H9 (cell line): ENCODE measurements at regions not wholly inside any gene's neighbourhood (a gene's known extent, or its start where the extent isn't known, plus 50 kb on each side); places are given as distances from the start of the nearest gene placed in this dataset.

Source experiments
- DNase-seq: peaks from one replicate; pipeline ENCODE4 v3.0.0-alpha.2; 2017
- H2AFZ ChIP-seq: one replicate; pipeline ENCODE4 v1.6.1; 2013; ENCODE audit warnings: mild to moderate bottlenecking, low read length, control low read depth, moderate library complexity
- H2AK5ac ChIP-seq: 2 replicates; pipeline ENCODE4 v1.6.1; 2013; ENCODE audit warnings: low read length, control low read depth, mixed read lengths; ENCODE audit not compliant: insufficient read length
- H2BK120ac ChIP-seq: one replicate; pipeline ENCODE4 v1.6.1; 2013; ENCODE audit warnings: low read depth, mild to moderate bottlenecking, low read length, control low read depth, inconsistent platforms; ENCODE audit not compliant: poor library complexity, severe bottlenecking
- H2BK12ac ChIP-seq: 2 replicates; pipeline ENCODE4 v1.6.1; 2013; ENCODE audit warnings: low read length, control low read depth, mixed read lengths, low read depth; ENCODE audit not compliant: insufficient read length
- H2BK15ac ChIP-seq: 2 replicates; pipeline ENCODE4 v1.6.1; 2013; ENCODE audit warnings: low read depth, low read length, control low read depth
- H2BK20ac ChIP-seq: one replicate; pipeline ENCODE4 v1.6.1; 2013; ENCODE audit warnings: low read depth, mild to moderate bottlenecking, low read length, control low read depth, inconsistent platforms; ENCODE audit not compliant: poor library complexity, severe bottlenecking
- H2BK5ac ChIP-seq: 2 replicates; pipeline ENCODE4 v1.6.1; 2013; ENCODE audit warnings: low read length, control low read depth, mixed read lengths; ENCODE audit not compliant: insufficient read length
- H3K14ac ChIP-seq: 2 replicates; pipeline ENCODE4 v1.6.1; 2013; ENCODE audit warnings: low read length, control low read depth; ENCODE audit not compliant: insufficient read depth
- H3K18ac ChIP-seq: 2 replicates; pipeline ENCODE4 v1.6.1; 2013; ENCODE audit warnings: low read depth, mild to moderate bottlenecking, mixed read lengths, low read length, control low read depth; ENCODE audit not compliant: insufficient read length
- H3K23ac ChIP-seq: 2 replicates; pipeline ENCODE4 v1.6.1; 2013; ENCODE audit warnings: low read length, control low read depth, mixed read lengths, low read depth; ENCODE audit not compliant: insufficient read length
- H3K23me2 ChIP-seq: 2 replicates; pipeline ENCODE4 v1.6.1; 2013; ENCODE audit warnings: low read depth, mild to moderate bottlenecking, mixed read lengths, low read length, control low read depth; ENCODE audit not compliant: insufficient read length, poor library complexity, severe bottlenecking
- H3K27ac ChIP-seq: 2 replicates; pipeline ENCODE4 v1.5.1; 2013; ENCODE audit warnings: low read length, control low read depth, mixed read lengths, low read depth; ENCODE audit not compliant: insufficient read length
- H3K27me3 ChIP-seq: 2 replicates; pipeline ENCODE4 v1.6.1; 2013; ENCODE audit warnings: low read length, control low read depth, inconsistent platforms; ENCODE audit not compliant: insufficient read depth
- H3K4ac ChIP-seq: 2 replicates; pipeline ENCODE4 v1.6.1; 2013; ENCODE audit warnings: low read depth, mild to moderate bottlenecking, control low read depth, inconsistent platforms, low read length, moderate library complexity
- H3K4me1 ChIP-seq: 2 replicates; pipeline ENCODE4 v1.6.1; 2013; ENCODE audit warnings: low read length, control low read depth, inconsistent platforms; ENCODE audit not compliant: insufficient read depth
- H3K4me2 ChIP-seq: 2 replicates; pipeline ENCODE4 v1.6.1; 2013; ENCODE audit warnings: low read length, control low read depth, mixed read lengths; ENCODE audit not compliant: insufficient read length, insufficient read depth
- H3K56ac ChIP-seq: 2 replicates; pipeline ENCODE4 v1.6.1; 2013; ENCODE audit warnings: low read depth, mild to moderate bottlenecking, mixed read lengths, low read length, control low read depth; ENCODE audit not compliant: insufficient read length
- H3K79me1 ChIP-seq: 2 replicates; pipeline ENCODE4 v1.6.1; 2013; ENCODE audit warnings: low read depth, mild to moderate bottlenecking, moderate library complexity, low read length, control low read depth, inconsistent platforms; ENCODE audit not compliant: insufficient read depth, poor library complexity, severe bottlenecking
- H3K79me2 ChIP-seq: 2 replicates; pipeline ENCODE4 v1.6.1; 2013; ENCODE audit warnings: low read length, control low read depth, inconsistent platforms; ENCODE audit not compliant: insufficient read depth
- H3K9ac ChIP-seq: 2 replicates; pipeline ENCODE4 v1.6.1; 2013; ENCODE audit warnings: low read length, control low read depth, mixed read lengths; ENCODE audit not compliant: insufficient read length; ENCODE audit errors: extremely low read depth
- H3K9me3 ChIP-seq: one replicate; pipeline ENCODE4 v1.6.1; 2013; ENCODE audit warnings: low read depth, low read length, inconsistent platforms; ENCODE audit not compliant: control insufficient read depth
- H3T11ph ChIP-seq: one replicate; pipeline ENCODE4 v1.6.1; 2013; ENCODE audit warnings: mild to moderate bottlenecking, low read length, control low read depth, inconsistent platforms
- H4K20me1 ChIP-seq: one replicate; pipeline ENCODE4 v1.6.1; 2013; ENCODE audit not compliant: control insufficient read depth, insufficient read length, insufficient read depth
- H4K5ac ChIP-seq: 2 replicates; pipeline ENCODE4 v1.6.1; 2013; ENCODE audit warnings: low read depth, mild to moderate bottlenecking, mixed read lengths, low read length, control low read depth; ENCODE audit not compliant: insufficient read length
- H4K8ac ChIP-seq: replicated peaks from 2 replicates; pipeline ENCODE4 v1.6.1; 2013; ENCODE audit warnings: low read length, control low read depth, mixed read lengths, low read depth; ENCODE audit not compliant: insufficient read length
- H4K91ac ChIP-seq: 2 replicates; pipeline ENCODE4 v1.6.1; 2013; ENCODE audit warnings: low read depth, mild to moderate bottlenecking, moderate library complexity, mixed read lengths, low read length, control low read depth; ENCODE audit not compliant: insufficient read length
- H3K27ac Mint-ChIP-seq, 3 experiments: 2 replicates in 2 of 3; 3 replicates in 1 of 3; pipeline ENCODE4 v1.8.0; 2020 to 2021; ENCODE audit warnings: mixed read lengths in 3 of 3, mild to moderate bottlenecking in 1 of 3, moderate library complexity in 1 of 3
- H3K27me3 Mint-ChIP-seq: 2 replicates; pipeline ENCODE4 v1.8.0; 2021; ENCODE audit warnings: low read depth, mild to moderate bottlenecking, moderate library complexity, mixed read lengths
- H3K36me3 Mint-ChIP-seq, 3 experiments: 2 replicates in 2 of 3; 3 replicates in 1 of 3; pipeline ENCODE4 v1.8.0; 2020 to 2021; ENCODE audit warnings: low read depth in 3 of 3, mixed read lengths in 3 of 3; ENCODE audit not compliant: insufficient read depth in 1 of 3
- H3K4me1 Mint-ChIP-seq, 2 experiments: 2 replicates each; pipeline ENCODE4 v1.8.0; 2020; ENCODE audit warnings: mixed read lengths in 2 of 2
- H3K4me3 Mint-ChIP-seq, 2 experiments: 2 replicates in 1 of 2; 3 replicates in 1 of 2; pipeline ENCODE4 v1.8.0; 2020 to 2021; ENCODE audit warnings: mild to moderate bottlenecking in 2 of 2, mixed read lengths in 2 of 2, moderate library complexity in 1 of 2
- H3K9me3 Mint-ChIP-seq, 2 experiments: 2 replicates in 1 of 2; 3 replicates in 1 of 2; pipeline ENCODE4 v1.8.0; 2020; ENCODE audit warnings: mild to moderate bottlenecking in 2 of 2, mixed read lengths in 2 of 2, moderate library complexity in 1 of 2
- CTCF ChIP-seq: fragments of 200-600 bp; sonication (generic); conservative IDR thresholded peaks from 3 replicates; pipeline ENCODE4 v1.8.0; 2021; ENCODE audit warnings: antibody characterized with exemption, mild to moderate bottlenecking
- WGBS: extraction: QIAGEN DNeasy Blood & Tissue Kit; methylation state at CpG from one replicate; pipeline ENCODE4 v1.1.7; 2013; ENCODE audit warnings: missing lambda C conversion rate, low lambda C conversion rate, mixed read lengths; ENCODE audit not compliant: insufficient read length; ENCODE audit errors: extremely low coverage; 5-methylcytosine and 5-hydroxymethylcytosine counted together

- no peaks in the 10 kb centered on the region for H3K4me1 ChIP-seq
- WGBS = no CpG with 5 or more reads among the region's 1 CpG
These were observed 1094.2 kb upstream of the ADGRL2 start for GRCh38 chr1:80706526-80706925.

More at GRCh38 chr1:80706526-80706925, 1094.2 kb upstream of the ADGRL2 start:
- Mint-ChIP-seq H3K27me3 (no peaks in the 10 kb centered on the region), H3K9me3 (peaks cover 4 to 5% of the 10 kb centered on the region in 2 experiments; a peak in 3 of 5 replicates), H3K4me3 (no peak overlapping the region), H3K4me1 (peaks cover 5 to 7% of the 10 kb centered on the region in 2 experiments), H3K36me3 (no peaks in the 10 kb centered on the region), H3K27ac (no peak overlapping the region)
- Histone ChIP-seq H2AK5ac (no peak overlapping the region), H3K79me1 (no peaks in the 10 kb centered on the region), H3T11ph (no peak overlapping the region), H2BK15ac (no peak overlapping the region), H2BK120ac (no peak overlapping the region), H2BK12ac (no peak overlapping the region), H3K23ac (no peak overlapping the region), H3K79me2 (no peaks in the 10 kb centered on the region), H3K4ac (no peak overlapping the region), H3K4me2 (no peak overlapping the region), H3K27ac (no peak overlapping the region), H4K8ac (no peak overlapping the region), H3K9me3 (no peaks in the 10 kb centered on the region), H4K20me1 (no peaks in the 10 kb centered on the region), H3K14ac (no peak overlapping the region), H2AFZ (no peak overlapping the region), H3K56ac (no peak overlapping the region), H3K18ac (no peak overlapping the region), H4K5ac (no peak overlapping the region), H3K27me3 (no peaks in the 10 kb centered on the region), H4K91ac (no peak overlapping the region), H3K23me2 (no peaks in the 10 kb centered on the region), H2BK5ac (no peak overlapping the region), H3K9ac (no peak overlapping the region), H2BK20ac (no peak overlapping the region)
- TF ChIP-seq CTCF = no peak
- DNase-seq = no peak
